Esophagus muscularis mucosa (tissue), 4 donors: ENCODE measurements at regions not wholly inside any gene's neighbourhood (a gene's known extent, or its start where the extent isn't known, plus 50 kb on each side); places are given as distances from the start of the nearest gene placed in this dataset.
"Not testable (repeated sequence)": the region's sequence is repeated elsewhere in the genome, so short reads cannot be mapped to it uniquely, and the experiment has no call there.

Experiments used
- DNase-seq: peaks from one replicate; pipeline ENCODE4 v3.0.0-alpha.2; 2017; ENCODE audit errors: extremely low spot score
- H3K27ac ChIP-seq, 4 donors: fragments of 200-600 bp; sonication (generic); replicated peaks in 1 of 4; 1 replicate in 3 of 4; 2 replicates in 1 of 4; pipeline ENCODE4 v1.5.1; 2016 to 2019; ENCODE audit warnings: mild to moderate bottlenecking in 1 of 4
- H3K27me3 ChIP-seq, 4 donors: fragments of 200-600 bp; sonication (generic); one replicate each; pipeline versions ENCODE4 v1.5.1 to v1.6.0; 2016 to 2019
- H3K36me3 ChIP-seq, 4 donors: fragments of 200-600 bp; sonication (generic); one replicate each; pipeline ENCODE4 v1.5.1; 2016 to 2019
- H3K4me1 ChIP-seq, 4 donors: fragments of 200-600 bp; sonication (generic); one replicate each; pipeline ENCODE4 v1.5.1; 2016 to 2019
- H3K4me3 ChIP-seq, 4 donors: fragments of 200-600 bp; sonication (generic); 1 replicate in 2 of 4; 2 replicates in 2 of 4; pipeline ENCODE4 v1.5.1; 2016 to 2019; ENCODE audit warnings: mild to moderate bottlenecking in 4 of 4, moderate library complexity in 1 of 4
- H3K9me3 ChIP-seq, 4 donors: fragments of 200-600 bp; sonication (generic); 1 replicate in 3 of 4; 2 replicates in 1 of 4; pipeline ENCODE4 v1.5.1; 2016 to 2019
- EP300 ChIP-seq: sonication (generic); formaldehyde crosslinking; IDR thresholded peaks from one replicate; pipeline ENCODE4 v1.6.1; 2017; ENCODE audit warnings: antibody characterized with exemption
- POLR2A ChIP-seq: fragments of 450-650 bp; IDR thresholded peaks from one replicate; pipeline ENCODE4 v1.6.1; 2017; ENCODE audit warnings: antibody characterized with exemption, moderate library complexity, mild to moderate bottlenecking, low read depth
- POLR2AphosphoS5 ChIP-seq, 2 donors: sonication (generic); formaldehyde crosslinking; IDR thresholded peaks; one replicate each; pipeline ENCODE4 v1.6.1; 2017; ENCODE audit warnings: antibody characterized with exemption in 2 of 2
- whole genome bisulfite sequencing: methylation state at CpG from one replicate; pipeline ENCODE4 v1.1.5; 2018; 5-methylcytosine and 5-hydroxymethylcytosine counted together
- intact Hi-C: fragments of 100-400 bp; cut with DNase I; formaldehyde crosslinking; loops from one replicate; pipeline ENCODE4 v1.15.1; 2023
- TF ChIP-seq, protein P1 (sequence below), 3 experiments: fragments of 200-600 bp in 2 of 3; fragments of 450-650 bp in 1 of 3; sonication (generic) in 2 of 3; IDR thresholded peaks; one replicate each; pipeline ENCODE4 v1.5.1; 2017 to 2019; ENCODE audit warnings: antibody characterized with exemption in 3 of 3, mild to moderate bottlenecking in 2 of 3, moderate library complexity in 1 of 3

DNA sequence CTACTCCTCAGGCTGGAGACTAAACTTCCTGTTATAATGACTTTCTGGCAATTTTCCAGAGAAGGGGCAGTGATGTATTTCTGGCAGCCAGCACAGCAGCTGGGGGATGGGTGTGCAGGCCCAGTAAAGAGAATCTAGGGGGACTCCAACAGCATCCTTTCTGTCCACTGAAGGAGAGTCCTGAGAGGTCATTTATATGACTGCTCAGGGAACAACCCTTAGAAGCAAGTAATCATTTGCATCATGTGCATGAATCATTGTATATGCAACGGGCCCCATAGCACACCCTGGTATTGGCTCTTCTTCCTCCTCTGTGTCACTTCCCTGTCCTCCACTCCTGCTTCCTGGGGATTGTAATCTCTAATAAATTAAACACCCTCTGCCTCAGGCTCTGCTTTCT lies 493.8 kb downstream of the RPS29 start:
- no peaks in the 10 kb centered on the region for H3K4me1 ChIP-seq
- WGBS, result 64% methylated on average over 1 of the region's 1 CpG
- H3K4me3 ChIP-seq, result no peak overlapping the region
- no peaks in the 10 kb centered on the region for H3K27me3 ChIP-seq
- DNase-seq, result no peak
- TF ChIP-seq, protein P1, sequence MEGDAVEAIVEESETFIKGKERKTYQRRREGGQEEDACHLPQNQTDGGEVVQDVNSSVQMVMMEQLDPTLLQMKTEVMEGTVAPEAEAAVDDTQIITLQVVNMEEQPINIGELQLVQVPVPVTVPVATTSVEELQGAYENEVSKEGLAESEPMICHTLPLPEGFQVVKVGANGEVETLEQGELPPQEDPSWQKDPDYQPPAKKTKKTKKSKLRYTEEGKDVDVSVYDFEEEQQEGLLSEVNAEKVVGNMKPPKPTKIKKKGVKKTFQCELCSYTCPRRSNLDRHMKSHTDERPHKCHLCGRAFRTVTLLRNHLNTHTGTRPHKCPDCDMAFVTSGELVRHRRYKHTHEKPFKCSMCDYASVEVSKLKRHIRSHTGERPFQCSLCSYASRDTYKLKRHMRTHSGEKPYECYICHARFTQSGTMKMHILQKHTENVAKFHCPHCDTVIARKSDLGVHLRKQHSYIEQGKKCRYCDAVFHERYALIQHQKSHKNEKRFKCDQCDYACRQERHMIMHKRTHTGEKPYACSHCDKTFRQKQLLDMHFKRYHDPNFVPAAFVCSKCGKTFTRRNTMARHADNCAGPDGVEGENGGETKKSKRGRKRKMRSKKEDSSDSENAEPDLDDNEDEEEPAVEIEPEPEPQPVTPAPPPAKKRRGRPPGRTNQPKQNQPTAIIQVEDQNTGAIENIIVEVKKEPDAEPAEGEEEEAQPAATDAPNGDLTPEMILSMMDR (IDR thresholded peaks at IDR 0.05), result no peak
- TF ChIP-seq EP300 (no peak), POLR2AphosphoS5 (IDR thresholded peaks at IDR 0.05) (no peak), POLR2A (no peak)
- intact Hi-C loops, result no loop called here
- H3K9me3 ChIP-seq, result no peaks in the 10 kb centered on the region
- no peak overlapping the region for H3K27ac ChIP-seq
- no peaks in the 10 kb centered on the region for H3K36me3 ChIP-seq

DNA sequence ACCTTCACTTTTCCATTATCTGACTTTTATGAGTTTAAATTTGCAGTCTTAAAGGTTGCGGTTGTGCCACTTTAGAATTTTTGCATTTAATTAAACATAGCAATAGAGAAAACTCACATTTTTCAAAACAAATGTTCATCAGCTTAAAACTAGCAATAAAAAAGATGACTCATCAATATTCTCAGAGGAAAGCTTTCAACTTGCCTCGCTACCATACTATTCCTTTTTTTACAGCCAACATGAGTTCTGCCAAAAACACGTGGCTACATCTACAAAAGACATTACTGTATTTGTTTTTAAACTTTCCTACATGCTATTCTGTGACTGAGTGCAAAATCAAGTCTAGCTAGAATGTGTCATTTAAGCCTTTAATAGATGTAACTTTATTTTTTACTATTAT lies 497.1 kb downstream of the RPS29 start:
- no peaks in the 10 kb centered on the region for H3K36me3 ChIP-seq
- TF ChIP-seq POLR2A (no peak), EP300 (no peak), POLR2AphosphoS5 (IDR thresholded peaks at IDR 0.05) (no peak)
- TF ChIP-seq, protein P1 (IDR thresholded peaks at IDR 0.05), result no peak
- H3K4me1 ChIP-seq, result no peaks in the 10 kb centered on the region
- no peak for DNase-seq
- H3K9me3 ChIP-seq, result no peaks in the 10 kb centered on the region
- H3K4me3 ChIP-seq, result no peak overlapping the region
- H3K27ac ChIP-seq, result no peak overlapping the region
- intact Hi-C loops, result no loop called here
- 77% methylated on average over 3 of the region's 3 CpGs for WGBS
- H3K27me3 ChIP-seq, result no peaks in the 10 kb centered on the region

DNA sequence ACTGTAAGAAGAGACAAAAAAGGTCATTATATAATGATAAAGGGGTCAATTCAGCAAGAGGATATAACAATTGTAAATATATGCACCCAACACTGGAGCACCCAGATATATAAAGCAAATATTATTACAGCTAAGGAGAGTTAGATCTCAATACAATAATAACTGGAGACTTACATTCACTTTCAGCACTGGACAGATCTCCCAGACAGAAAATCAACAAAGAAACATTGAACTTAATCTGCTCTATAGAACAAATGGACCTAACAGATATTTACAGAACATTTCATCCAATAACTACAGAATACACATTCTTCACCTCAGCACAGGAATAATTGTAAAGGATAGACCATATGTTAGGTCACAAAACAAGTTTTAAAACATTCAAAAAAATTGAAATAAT lies 512.9 kb downstream of the RPS29 start:
- H3K4me1 ChIP-seq, H3K27ac ChIP-seq, H3K27me3 ChIP-seq, H3K4me3 ChIP-seq, H3K36me3 ChIP-seq, DNase-seq, intact Hi-C loops: not testable (repeated sequence)
- H3K9me3 ChIP-seq, result peaks cover 0 to 19% (median 6%) of the 10 kb centered on the region in 4 donors

DNA sequence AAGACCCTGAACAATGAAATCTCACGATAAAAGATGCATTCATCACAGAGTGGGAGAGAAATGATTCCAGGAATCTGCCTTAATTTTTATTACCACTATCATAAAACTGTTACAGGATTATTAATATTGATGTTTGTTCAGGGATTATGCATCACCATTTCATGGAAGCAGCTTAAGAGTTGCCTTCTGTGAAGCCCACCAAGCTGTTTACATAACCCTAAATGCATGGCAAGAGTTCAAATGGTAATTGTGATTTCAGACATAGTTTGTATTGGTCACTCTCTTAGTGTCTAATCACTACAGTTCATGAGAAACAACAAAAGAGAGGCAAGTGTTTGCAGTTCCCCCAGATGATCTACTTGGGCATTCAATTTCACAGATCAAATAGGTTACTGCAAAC lies 527.7 kb downstream of the RPS29 start:
- Histone ChIP-seq H3K4me1 (no peaks in the 10 kb centered on the region), H3K9me3 (no peaks in the 10 kb centered on the region), H3K4me3 (no peak overlapping the region), H3K27ac (no peak overlapping the region), H3K36me3 (no peaks in the 10 kb centered on the region), H3K27me3 (no peaks in the 10 kb centered on the region)
- WGBS, result 66% methylated on average over 1 of the region's 1 CpG
- DNase-seq, result no peak
- TF ChIP-seq, protein P1 (IDR thresholded peaks at IDR 0.05), result no peak
- intact Hi-C loops, result no loop called here

DNA sequence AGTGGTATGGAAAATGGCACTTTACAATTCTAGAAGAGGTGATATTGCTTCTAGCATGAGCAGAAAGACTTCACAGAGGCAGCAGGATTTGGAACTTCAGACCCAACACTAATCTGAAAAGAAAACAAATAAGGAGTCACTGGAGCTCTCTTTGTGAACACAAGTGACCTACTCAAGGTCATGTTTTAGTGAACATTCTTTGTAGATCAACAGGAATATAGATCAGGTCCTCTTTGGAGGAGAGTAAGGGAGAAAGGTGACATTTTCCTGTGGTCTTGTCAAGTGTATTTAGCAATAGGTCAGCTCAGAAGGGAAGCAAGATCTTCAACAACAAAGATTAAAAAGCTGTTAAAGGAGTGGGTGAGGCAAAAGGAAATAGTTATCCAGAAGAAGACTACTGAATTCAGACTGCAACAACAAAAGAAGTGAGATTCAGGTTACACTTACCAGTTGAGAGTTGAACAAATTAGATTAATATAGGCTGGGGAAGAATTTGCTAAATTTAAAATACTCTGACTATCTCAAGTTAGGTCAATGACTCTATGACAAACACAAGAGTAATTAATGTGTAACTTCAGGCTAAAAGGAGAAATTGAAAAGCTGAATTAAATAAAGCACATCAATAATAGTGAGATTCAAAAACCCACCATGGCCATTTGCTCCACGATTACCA lies 528.2 kb downstream of the RPS29 start:
- no peak overlapping the region for H3K4me3 ChIP-seq
- no peaks in the 10 kb centered on the region for H3K36me3 ChIP-seq
- H3K27me3 ChIP-seq, result no peaks in the 10 kb centered on the region
- no peak for DNase-seq
- intact Hi-C loops, result no loop called here
- WGBS, result 73% methylated on average over 1 of the region's 1 CpG
- no peaks in the 10 kb centered on the region for H3K4me1 ChIP-seq
- no peak overlapping the region for H3K27ac ChIP-seq
- TF ChIP-seq POLR2A, result no peak
- no peak for TF ChIP-seq POLR2AphosphoS5 (IDR thresholded peaks at IDR 0.05)
- TF ChIP-seq, protein P1 (IDR thresholded peaks at IDR 0.05), result no peak
- no peak for TF ChIP-seq EP300
- H3K9me3 ChIP-seq, result no peaks in the 10 kb centered on the region
